ENCODE measurements at regions not wholly inside any gene's neighbourhood (a gene's known extent, or its start where the extent isn't known, plus 50 kb on each side); places are given as distances from the start of the nearest gene placed in this dataset.

DNA sequence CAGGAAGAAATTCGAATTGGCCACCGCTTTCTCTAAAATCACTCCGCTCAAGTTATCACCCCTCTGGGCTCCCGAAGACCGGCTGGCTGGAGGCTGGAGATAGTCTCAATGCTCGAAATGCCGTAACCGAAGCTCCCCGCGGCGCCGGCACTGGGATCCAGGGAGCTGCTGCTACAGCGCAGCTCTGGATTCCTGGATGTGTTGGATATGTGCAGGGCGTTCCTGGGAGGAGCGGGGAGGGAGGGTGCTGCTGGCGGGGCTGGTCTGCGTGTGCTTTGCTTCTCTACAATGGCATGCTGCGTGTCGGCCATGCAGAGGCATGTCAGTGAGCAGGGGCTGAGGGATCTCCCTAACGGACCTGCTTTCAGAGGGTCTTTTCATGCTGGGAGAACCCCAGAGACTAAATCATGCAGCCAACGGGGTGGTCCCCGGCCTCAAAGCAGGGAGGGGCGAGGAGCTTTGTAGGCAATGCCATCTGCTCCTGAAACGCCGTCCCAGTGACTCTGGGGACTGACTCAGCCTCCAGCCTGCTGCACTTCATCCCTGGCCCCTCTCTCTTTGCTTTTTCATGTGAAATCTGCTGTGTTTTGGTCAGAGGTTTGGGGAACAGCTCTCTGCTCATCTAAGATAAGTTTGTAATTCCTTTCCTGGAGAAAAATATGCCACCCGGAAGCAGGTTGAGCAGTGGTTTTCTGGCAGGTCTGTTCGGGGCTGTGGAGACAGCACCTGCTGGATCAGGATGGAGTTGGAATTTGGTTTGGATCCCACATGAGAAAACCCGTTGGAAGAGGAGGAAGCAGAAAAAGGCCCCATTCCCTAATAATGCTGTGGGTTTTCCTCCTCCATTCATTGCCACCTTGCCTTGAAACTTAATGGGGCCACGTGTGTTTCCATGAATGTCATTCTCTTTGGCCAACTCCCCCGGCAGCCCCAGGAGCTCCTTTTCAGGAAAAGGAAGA lies 311.4 kb downstream of the SEC14L1 start:
- no peak for TF ChIP-seq POLR2A (IDR thresholded peaks at IDR 0.05)
- TF ChIP-seq, protein P1, sequence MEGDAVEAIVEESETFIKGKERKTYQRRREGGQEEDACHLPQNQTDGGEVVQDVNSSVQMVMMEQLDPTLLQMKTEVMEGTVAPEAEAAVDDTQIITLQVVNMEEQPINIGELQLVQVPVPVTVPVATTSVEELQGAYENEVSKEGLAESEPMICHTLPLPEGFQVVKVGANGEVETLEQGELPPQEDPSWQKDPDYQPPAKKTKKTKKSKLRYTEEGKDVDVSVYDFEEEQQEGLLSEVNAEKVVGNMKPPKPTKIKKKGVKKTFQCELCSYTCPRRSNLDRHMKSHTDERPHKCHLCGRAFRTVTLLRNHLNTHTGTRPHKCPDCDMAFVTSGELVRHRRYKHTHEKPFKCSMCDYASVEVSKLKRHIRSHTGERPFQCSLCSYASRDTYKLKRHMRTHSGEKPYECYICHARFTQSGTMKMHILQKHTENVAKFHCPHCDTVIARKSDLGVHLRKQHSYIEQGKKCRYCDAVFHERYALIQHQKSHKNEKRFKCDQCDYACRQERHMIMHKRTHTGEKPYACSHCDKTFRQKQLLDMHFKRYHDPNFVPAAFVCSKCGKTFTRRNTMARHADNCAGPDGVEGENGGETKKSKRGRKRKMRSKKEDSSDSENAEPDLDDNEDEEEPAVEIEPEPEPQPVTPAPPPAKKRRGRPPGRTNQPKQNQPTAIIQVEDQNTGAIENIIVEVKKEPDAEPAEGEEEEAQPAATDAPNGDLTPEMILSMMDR (IDR thresholded peaks at IDR 0.05), result no peak

DNA sequence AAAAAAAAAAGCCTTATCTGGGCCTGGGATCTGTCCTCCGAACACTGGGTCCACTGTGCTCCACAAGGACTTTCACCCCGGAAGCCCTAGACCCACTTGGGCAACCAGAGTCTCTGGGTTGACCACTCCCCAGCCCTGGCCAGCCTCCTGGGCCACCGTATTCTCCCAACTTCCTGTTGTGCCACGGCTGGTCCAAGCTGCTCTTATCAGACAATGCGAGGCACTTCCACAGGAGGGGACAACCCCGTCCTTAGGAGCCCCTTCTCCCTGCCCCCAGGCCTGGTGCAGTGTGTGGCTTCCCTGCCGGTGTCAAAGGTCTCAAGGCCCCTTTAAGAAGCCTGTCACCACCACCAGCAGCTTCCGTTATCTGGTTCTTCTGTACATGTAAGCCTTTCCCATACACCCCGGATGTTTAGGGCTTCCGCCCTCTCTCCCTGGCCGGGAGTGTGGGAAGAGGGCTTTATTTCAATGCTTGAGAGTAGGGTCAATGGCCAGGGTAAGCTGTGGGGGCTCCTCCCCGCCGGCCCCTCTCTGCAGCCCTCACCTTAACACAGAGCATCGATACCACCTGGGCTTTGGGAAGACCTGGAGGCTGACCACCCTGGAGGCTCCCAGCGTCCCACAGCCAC lies 313.0 kb downstream of the SEC14L1 start:
- 45 to 60% (median 52%) methylated on average over 15 of the region's 15 CpGs for WGBS, 4 donors
- intact Hi-C loops (cut with DNase I), result loop anchor here in 2 of 10 donors (5.0 kb wide), 2 partner anchors 34 to 39 kb away; no protein-coding TSS in a partner anchor
- H3K9me3 ChIP-seq, result no peaks in the 10 kb centered on the region
- no peaks in the 10 kb centered on the region for H3K36me3 ChIP-seq
- TF ChIP-seq, protein P1 (IDR thresholded peaks at IDR 0.05), result no peak
- no peak for TF ChIP-seq POLR2A (IDR thresholded peaks at IDR 0.05)
- DNase-seq (peak in 1 of 5 donors; percentile 57), ATAC-seq (no peak)
- H3K4me3 ChIP-seq, result peak overlapping the region in 9 of 12 donors; percentile 3 to 84 (median 26)
- H3K4me1 ChIP-seq, result peaks cover 7 to 100% (median 71%) of the 10 kb centered on the region in 12 donors
- no peaks in the 10 kb centered on the region for H3K27me3 ChIP-seq
- peak overlapping the region in 11 of 12 donors; percentile 12 to 92 (median 51) for H3K27ac ChIP-seq

More for the DNA sequence above, 311.4 kb downstream of the SEC14L1 start:
- Histone ChIP-seq H3K36me3 (no peaks in the 10 kb centered on the region), H3K27ac (peak overlapping the region; percentile 35 to 92 (median 80)), H3K9me3 (no peaks in the 10 kb centered on the region), H3K4me3 (peak overlapping the region; percentile 20 to 84 (median 60)), H3K27me3 (no peaks in the 10 kb centered on the region), H3K4me1 (peaks cover 7 to 98% (median 71%) of the 10 kb centered on the region in 12 donors)
- intact Hi-C loops (cut with DNase I), result loop anchor here in 3 of 10 donors (1.0 to 5.0 kb wide), 3 partner anchors 35 to 40 kb away; no protein-coding TSS in a partner anchor
- ATAC-seq (peak; percentile 61 to 79 (median 72)), DNase-seq (peak in 4 of 5 donors; percentile 71 to 84 (median 76))
- 8 to 11% (median 9%) methylated on average over 24 to 30 of the region's 30 CpGs for WGBS, 4 donors

DNA sequence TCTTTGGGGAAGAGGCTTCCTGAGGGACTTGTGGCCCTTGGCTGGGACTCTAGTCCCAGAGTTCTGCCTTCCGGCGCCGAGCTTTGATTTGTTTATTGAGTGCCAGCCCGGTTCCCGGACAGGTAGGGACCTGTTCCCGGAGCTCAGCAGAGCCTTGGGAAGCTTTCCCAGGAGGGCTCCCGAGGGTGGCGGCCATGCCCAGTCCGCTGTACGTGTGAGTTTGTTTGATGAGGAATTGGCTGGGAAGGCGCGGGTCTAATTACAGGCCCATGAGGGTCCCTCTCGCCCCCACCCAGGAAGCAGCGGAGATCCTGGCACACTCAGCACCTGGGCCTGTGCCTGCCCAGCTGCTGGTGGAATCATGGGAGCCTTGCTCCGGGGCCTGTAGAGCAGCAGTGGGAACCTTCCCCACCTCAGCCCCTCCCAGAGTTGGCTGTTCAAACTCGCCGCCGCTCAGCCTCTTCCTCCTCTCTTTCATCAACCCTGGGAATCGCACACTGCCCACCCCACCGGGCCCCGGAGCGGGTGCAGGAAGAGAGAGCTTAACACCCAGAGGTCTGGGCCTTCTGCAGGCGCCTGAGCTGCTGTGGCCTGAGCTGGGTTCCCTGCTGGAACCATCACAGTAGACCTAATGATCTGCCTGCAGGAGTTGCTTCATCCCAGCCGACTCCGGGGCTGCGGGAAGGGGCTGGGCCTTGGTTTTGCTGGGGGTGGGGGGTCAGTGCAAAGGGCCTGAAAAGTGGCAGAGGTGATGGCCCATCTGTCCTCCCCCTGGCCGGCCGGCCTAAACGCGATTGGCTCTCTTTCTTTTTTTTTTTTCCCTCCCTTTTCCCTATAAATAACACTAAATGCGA lies 313.7 kb downstream of the SEC14L1 start:
- H3K4me1 ChIP-seq, result peaks cover 6 to 100% (median 65%) of the 10 kb centered on the region in 12 donors
- peak in 1 of 5 donors; percentile 30 for DNase-seq
- no peaks in the 10 kb centered on the region for H3K27me3 ChIP-seq
- no peak for ATAC-seq
- no peak for TF ChIP-seq POLR2A (IDR thresholded peaks at IDR 0.05)
- TF ChIP-seq, protein P1 (IDR thresholded peaks at IDR 0.05), result no peak
- intact Hi-C loops (cut with DNase I), result loop anchor here in 2 of 10 donors (5.0 kb wide), 2 partner anchors 33 to 38 kb away; no protein-coding TSS in a partner anchor
- peak overlapping the region in 11 of 12 donors; percentile 12 to 92 (median 51) for H3K27ac ChIP-seq
- H3K36me3 ChIP-seq, result no peaks in the 10 kb centered on the region
- H3K4me3 ChIP-seq, result peak overlapping the region in 9 of 12 donors; percentile 3 to 84 (median 26)
- H3K9me3 ChIP-seq, result no peaks in the 10 kb centered on the region
- 70 to 80% (median 73%) methylated on average over 23 to 31 of the region's 31 CpGs for WGBS, 4 donors
